MM.1S (cell line): ENCODE measurements at regions not wholly inside any gene's neighbourhood (a gene's known extent, or its start where the extent isn't known, plus 50 kb on each side); places are given as distances from the start of the nearest gene placed in this dataset.

ENCODE experiments used
- CTCF ChIP-seq: fragments of 300-600 bp; sonication (generic); IDR thresholded peaks from 2 replicates; pipeline ENCODE4 v1.5.1; 2016; ENCODE audit warnings: antibody characterized with exemption, low read length, mixed read lengths
- EZH2 ChIP-seq: fragments of 300-600 bp; sonication (generic); optimal IDR thresholded peaks from 2 replicates; pipeline ENCODE3; 2017; ENCODE audit warnings: low read depth, mild to moderate bottlenecking, antibody characterized with exemption, low read length, mixed read lengths
- EZH2phosphoT487 ChIP-seq: fragments of 300-600 bp; sonication (generic); IDR thresholded peaks from 2 replicates; pipeline ENCODE4 v1.6.1; 2018; ENCODE audit warnings: antibody characterized with exemption, low read length

- TF ChIP-seq CTCF = no peak
- no peak for TF ChIP-seq EZH2
- TF ChIP-seq EZH2phosphoT487 = no peak
Measured at GRCh38 chr2:224133387-224133786, 94.3 kb upstream of the SERPINE2 start.
